ENCODE measurements at regions not wholly inside any gene's neighbourhood (a gene's known extent, or its start where the extent isn't known, plus 50 kb on each side); places are given as distances from the start of the nearest gene placed in this dataset.

DNA sequence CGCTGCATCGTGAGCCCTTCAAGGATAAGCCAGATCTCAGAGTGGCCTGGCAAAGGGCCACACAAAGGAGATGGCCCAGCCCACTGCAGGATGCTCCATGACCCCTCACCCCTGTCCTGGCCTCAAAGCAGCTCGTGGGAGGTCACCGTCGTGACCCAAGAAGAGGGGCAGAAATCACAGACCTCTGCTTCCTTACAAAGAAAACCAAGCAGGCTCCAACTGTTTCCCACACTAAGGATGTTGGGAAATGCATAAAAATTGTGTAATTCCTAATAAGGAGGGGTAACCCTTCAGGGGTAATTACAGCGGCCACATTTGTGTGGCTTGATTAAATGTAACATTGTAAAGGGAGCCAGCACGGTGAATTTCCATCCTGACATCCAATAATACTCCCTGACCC lies 102.3 kb downstream of the BOD1L2 start:
- DNase-seq: no peak

DNA sequence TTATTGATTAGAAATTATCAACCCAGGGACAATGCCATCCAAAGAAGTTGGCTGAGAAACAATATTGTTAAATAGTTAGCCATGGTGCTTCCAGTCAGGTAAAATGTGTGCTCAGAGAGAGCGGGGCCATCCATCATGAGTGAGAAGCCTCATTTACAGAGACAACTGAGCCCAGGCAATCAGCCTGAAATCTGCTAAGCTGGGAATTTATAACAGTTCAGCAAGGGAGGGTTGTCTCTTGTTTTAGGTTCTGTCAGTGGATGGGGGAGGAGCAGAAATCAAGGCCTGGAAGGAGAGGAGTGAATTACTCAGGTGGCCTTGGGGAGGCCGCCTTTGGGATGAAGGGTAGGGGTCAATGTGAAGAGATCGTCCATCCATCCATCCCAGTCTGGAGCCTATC lies 102.5 kb upstream of the ST8SIA3 start:
- DNase-seq: no peak

DNA sequence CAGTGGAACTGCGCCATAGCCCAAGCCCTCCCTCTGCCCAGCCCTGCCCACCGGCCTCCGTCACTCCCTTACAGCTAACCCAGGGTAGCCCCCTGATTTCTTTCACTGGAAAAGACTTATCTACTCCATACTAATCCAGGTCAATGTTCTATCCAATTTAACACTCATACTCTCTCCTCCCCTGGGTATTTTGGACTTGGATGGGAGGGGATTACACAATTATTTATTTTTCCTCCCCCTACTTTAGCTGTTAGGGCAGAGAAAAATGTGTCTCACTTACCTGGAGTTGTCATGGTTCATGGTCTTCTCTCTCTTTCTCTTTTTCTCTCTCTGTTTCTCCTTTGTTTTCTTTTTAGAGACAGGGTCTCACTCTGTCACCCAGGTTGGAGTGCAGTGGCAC lies 100.6 kb upstream of the ST8SIA3 start:
- DNase-seq: no peak

DNA sequence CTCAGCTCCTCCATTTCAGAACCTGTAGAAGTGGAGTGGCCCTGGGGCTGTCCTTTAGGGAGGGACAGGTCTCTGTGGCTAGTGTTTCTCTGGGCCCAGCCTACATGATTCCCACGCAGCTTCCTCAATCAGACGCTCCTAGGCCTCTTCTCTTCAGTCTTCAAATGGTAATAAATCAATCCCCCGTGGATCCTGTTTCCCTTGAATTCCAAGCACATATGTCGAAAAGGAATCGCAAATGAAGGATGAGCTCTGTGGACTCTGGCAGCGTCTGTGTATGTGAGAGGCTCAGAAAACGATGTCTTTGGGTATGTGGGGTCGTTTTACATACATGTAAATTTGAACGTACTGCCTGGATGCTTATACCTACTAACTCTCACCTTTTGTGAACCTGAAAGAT lies 98.5 kb upstream of the ST8SIA3 start:
- DNase-seq: no peak

DNA sequence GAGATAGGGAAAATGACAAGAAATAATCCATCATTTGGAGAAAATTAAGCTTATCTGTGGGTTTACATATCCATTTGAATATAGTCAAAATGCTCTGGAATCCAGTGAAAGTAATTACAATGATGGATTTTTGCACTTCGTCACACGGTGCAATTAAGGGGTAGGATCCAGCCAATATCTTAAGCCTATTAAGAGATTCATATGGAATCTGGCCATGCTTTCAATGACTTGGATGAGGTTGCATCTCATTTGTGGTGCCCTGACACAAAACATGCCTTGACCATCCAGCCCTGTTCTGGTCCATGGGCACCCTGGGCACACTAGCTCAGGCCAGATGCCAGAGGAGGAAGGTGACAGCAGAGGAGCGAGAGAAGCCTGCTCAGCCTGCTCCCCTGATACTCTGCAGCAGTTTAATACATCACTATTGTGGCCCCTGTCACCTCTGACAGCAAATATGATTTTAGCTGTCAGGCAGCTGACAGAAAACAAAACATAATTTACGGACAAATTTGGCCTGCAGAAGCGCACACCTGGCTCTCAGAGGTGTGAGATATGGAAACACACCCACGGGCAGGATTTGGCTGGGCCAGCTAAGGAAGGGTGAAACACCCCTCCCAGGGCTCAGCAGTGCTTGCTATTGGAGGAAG lies 94.1 kb upstream of the ST8SIA3 start:
- DNase-seq: no peak

DNA sequence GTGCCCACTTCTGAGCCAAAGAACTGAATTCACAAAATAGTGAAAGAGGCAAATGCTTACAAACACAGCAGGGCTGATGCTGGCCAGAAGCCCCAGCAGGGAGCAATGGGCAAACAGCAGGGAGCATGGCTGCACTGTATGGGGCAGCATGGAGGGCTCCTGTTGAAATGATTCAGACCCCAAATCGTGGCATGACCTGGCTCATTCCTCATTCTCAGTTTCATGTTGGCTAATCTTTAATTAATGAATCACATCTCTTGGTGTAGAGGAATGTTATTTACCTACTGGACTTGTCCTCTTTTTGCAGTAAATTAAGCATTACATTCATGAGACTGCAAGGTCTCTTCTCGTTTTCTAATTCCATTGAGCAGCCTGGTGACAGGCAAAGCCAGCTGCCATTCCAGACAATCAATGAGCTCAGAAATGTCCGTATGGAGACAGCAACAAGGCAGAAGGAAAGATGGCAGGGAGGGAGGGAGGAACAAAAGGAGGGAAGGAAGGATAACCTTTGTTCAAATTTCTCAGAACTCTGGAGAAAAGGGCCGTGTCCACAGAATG lies 84.9 kb upstream of the ST8SIA3 start:
- DNase-seq: no peak

DNA sequence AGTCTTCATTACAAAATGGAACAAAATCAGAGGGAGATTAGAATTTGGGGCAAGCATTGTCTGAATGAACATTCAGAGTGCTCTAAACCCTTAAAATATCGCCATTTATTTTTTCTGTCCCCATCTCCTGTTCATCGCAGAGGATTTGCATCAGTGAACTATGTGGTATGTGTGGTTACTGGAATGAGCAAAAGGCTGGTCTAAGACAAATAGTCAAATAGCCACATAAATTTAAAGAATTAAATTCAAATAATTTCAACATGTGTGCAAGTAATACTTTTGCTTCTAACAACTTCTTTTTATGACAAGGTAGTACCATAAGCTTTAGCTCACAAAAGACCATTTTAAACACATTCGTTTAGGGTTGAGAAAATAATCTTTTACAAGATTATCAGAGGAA lies 82.6 kb upstream of the ST8SIA3 start:
- no peak for DNase-seq

DNA sequence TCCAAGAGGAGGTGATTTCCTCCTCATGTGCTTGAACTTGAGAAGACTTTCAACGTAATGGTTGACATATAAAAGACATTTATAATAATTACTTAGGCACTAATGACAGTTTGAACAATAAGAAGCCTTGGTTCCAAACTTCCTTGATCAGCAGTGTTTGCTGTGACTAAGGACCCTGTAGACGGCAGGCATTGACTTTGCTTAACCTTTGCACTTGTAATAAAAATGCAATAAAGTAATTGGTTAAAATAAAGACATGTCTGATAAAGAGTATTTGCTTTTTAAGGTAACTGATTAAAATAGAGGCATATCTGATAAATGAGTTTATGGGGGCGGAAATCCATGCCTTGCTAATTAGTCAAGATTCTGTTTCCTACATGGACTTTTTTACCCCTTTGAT lies 82.2 kb upstream of the ST8SIA3 start:
- DNase-seq: no peak

DNA sequence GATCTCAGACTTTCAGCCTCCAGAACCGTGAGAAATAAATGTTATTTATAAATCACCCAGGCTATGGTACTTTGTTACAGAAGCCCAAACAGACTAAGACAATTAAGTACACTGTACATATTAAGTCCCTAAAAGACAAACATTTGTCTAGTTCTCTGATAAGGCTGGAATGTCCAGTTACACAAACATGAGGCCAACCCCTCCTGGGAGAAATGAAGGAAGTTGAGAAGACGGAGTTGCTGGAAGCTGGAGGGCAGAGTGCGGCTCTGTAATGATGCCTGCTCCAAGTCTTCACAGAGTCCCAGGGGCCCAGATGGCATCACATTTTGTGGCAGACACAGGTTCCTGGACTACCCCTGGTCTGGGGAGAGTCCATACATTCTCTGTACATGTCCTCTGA lies 79.2 kb upstream of the ST8SIA3 start:
- DNase-seq: no peak

DNA sequence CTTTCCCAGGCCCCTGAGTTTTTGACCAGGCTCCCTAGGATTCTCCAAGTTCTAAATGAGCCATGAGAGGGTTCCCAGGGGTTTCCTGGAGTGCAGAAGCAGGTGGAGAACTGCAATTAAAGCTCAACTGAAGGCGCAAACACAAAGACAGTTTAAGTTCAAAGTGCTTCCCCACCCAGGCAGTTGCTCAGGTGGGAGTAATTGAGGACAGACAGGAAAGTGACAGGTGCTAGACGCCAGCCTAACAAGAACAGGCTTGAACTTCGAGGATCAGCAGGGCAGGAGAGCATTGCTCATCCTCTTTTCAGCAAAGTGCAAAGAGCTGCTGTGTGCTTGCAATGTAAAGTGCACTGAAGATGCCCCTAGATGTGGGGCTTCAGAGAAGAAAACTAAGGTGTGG lies 77.2 kb upstream of the ST8SIA3 start:
- no peak for DNase-seq

DNA sequence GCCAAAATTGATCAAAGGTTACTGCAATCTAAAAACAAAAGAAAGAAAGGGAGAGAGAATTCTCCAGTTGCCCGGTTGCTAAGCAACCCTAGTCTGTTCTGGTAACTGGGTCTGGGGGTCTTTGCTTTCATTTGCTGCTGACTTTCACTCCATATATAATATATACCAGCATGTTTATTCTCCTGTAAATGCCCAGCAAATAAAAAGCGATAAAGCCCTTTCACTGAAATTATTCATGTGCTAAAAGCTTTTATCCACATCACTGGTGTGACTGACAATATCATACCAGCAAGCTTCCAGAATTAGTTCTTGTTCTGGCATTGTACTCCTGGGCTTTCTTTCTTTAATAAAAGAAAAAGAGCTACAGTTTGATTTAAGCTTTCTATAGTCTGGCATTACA lies 75.5 kb upstream of the ST8SIA3 start:
- DNase-seq: no peak

DNA sequence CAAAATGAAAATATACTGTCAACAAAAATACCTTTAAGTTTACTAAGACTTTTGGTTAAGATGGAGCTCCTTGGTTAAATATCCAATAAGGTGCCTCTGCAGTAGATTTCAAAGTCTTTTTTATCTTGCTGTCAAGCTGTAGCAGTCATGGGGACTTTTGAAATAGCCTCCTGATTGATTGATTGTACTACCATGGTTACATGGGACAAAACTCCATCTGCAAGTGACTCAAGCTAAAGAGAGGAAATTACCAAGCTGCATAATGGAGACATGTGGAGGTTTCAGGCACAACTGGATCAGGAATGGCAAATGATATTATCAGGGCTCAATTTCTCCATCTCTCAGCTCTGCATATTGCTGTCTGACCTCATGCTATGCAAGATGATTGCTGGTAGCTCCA lies 73.4 kb upstream of the ST8SIA3 start:
- no peak for DNase-seq

DNA sequence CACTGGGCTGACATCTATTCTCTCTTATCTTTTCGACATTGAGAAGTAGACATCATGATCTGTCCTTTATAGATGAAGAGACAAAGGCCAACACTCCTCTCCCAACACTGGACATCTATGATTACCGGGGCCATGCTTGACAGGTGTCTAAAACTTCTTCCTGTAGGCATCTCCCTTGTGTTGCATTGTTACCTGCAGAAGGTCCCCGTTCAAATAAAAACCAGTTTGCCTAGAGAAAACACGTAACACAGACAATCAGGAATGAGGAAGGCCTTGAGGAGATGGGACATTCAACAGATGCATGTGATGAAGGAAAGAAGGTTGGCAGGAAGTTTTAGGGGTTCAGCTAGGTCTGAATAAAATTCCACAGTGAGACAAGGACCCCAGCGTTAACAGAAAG lies 70.8 kb upstream of the ST8SIA3 start:
- DNase-seq: no peak

DNA sequence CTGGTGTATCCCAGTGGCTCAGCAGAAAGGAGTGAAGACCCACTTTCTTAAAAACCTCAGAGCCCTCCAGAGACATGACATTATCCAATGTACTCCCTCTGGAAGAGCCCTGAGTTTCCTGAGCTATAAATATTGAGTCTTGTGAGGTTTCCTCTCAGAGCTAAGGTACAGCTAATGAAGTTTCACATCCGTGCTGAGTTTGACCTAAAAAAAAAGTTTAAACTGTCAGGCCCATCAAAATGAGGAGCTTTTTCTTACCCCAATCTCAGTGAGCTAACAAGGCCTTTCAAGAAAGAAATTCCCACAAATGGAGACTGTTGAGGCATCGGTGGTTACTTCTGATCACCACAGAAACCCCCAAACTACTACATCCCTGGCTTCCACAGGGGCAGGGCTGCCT lies 65.4 kb upstream of the ST8SIA3 start:
- DNase-seq: no peak

DNA sequence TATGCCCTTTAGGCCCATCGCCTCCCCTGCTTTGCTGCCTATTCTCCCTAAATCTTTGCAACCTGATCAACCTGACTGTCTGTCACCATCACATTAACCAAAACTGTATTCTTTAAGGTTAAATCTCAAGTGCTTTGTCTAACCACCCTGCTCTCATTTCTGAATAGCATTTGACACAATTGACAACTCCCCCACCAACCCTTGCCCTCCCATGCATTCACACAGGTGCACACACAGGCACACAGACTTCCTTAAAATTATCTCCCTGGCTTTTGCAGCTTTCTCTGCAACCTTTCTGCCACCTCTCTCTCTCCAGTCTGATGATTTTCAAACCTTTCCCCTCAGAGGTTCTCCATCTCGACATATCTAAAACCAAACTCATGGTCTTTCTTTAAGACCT lies 64.6 kb upstream of the ST8SIA3 start:
- DNase-seq: no peak

DNA sequence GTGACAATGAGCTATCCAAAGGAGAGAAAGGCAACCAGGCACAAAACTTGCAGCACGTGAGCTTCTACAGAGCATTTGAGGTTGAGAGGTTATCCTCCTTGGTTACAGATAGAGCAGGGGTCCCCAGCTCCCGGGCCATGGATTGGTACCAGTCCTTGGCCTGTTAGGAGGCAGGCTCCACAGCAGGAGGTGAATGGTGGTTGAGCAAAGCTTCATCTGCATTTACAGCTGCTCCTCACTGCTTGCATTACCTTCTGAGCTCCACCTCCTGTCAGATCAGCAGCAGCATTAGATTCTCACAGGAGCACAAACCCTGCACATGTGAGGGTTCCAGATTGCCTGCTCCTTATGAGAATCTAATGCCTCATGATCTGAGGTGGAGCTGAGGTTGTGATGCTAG lies 57.8 kb upstream of the ST8SIA3 start:
- no peak for DNase-seq

DNA sequence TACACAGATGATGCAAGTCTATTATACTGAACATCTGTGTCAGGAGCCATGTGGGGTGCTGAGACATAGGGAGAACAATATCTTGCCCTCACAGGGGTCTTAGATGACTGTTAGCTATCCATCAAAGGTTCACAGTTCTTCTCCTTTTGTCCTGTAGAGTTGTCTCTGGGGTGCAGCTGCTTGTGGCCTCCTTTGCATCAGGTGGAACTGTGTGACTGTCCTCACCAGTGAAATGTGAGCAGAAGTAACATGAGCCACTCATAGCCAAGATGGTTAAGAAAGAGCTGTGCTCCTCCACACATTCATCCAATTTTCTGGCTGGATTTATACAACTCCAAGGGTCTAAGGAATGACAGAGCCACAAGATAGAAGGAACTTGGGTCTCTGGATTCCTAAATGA lies 56.0 kb upstream of the ST8SIA3 start:
- no peak for DNase-seq

DNA sequence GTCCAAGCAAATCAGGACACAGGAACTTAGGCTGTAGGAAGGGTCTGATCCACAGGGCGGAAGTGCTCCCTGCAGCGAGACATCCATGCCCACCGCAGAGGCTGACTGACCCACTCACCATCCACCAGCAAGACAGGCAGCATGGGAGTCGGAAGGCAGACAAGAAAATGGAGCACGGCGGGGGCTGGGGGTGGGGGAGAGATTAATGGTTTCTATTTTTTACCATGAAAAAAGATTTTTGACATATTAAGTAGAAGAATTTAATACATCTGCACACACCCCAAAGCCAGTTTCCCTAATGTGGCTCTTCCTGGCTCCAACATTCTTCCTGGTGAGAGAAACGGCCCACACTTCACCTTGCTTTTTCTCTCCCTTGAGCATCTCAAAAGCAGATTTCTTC lies 55.1 kb upstream of the ST8SIA3 start:
- no peak for DNase-seq

DNA sequence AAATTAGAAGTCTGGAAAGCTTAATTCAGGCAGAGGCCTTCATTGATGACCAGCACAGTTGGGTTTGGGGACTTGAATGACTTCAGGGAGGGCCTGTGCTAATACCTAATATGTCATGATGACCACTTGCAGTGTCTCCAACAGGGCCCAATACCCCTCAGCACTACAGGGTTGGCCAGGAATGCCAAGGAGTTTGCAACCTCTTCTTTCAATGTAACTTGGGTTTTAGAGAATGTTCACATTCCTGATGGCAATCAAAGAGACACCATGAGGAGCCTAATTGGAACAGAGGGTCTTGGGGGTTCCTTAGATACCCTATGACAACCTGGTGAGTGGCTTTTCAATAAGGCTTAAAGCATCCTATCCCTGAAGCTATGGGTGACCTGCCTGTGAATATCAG lies 52.4 kb upstream of the ST8SIA3 start:
- no peak for DNase-seq

DNA sequence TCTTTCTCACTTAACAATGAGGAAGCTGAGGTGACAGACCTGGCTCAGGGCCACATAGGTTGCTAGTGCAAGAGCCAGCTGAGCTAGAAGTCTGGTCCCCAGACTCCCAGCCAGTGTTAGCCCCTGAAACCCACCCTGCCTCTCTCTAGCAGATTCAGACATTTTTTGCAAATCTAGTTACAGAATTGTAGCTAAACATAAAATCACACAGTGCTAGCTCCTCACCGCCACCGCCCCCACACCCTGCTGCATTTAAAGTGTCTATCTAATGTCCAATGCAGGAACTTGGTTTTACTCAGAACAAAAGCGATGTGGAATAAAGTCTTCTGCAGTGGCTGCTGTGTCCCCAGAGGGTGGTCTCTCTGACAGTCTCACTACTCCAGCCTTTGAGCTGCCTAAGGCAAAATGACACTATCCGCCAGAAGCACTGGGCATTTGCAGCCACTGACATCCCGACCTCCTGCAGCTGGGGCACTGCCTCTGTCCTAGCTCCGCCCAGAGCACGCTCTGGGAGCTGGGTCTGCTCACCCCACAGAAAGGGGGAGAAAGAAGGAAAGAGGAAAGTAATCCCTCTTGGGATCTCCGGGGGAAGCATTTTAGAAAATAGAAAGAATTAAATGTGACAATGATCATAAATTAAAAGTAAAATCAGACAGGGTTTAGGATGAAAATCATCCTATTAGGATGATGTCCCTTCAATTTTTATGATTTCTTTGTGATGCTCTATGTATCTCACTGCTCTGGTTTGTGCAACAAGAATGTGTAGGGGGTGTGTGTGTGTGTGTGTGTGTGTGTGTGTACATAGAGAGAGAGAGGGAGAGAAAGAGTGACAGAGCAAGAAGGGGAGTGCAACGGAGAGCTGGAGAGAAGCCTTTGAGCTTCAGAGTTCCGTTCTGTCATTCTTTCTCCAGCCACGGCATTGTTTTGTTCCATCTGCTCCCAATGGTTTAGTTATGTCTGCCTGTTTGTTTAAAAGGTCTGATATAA lies 50.5 kb upstream of the ST8SIA3 start:
- DNase-seq: no peak
